BE2C (cell line): ENCODE measurements at regions not wholly inside any gene's neighbourhood (a gene's known extent, or its start where the extent isn't known, plus 50 kb on each side); places are given as distances from the start of the nearest gene placed in this dataset.

Source experiments
- DNase-seq: peaks from one replicate; pipeline ENCODE4 v3.0.0-alpha.2; 2020
- H3K27me3 ChIP-seq: fragments of 250-450 bp; sonication (Bioruptor Pico); 2 replicates; pipeline ENCODE4 v1.5.1; 2020; ENCODE audit warnings: mild to moderate bottlenecking
- H3K36me3 ChIP-seq: fragments of 250-450 bp; sonication (Bioruptor Pico); 2 replicates; pipeline ENCODE4 v1.5.1; 2020; ENCODE audit warnings: mild to moderate bottlenecking
- H3K4me1 ChIP-seq: fragments of 250-450 bp; sonication (Bioruptor Pico); 2 replicates; pipeline ENCODE4 v1.5.1; 2020
- H3K4me3 ChIP-seq: 2 replicates; pipeline ENCODE4 v1.5.1; 2011; ENCODE audit warnings: low read depth, low read length
- H3K9me3 ChIP-seq: fragments of 250-450 bp; sonication (Bioruptor Pico); 2 replicates; pipeline ENCODE4 v1.5.1; 2020
- TF ChIP-seq, protein P1 (sequence below): IDR thresholded peaks from 2 replicates; pipeline ENCODE4 v1.5.1; 2012; ENCODE audit warnings: mild to moderate bottlenecking, low read depth, low read length

DNA sequence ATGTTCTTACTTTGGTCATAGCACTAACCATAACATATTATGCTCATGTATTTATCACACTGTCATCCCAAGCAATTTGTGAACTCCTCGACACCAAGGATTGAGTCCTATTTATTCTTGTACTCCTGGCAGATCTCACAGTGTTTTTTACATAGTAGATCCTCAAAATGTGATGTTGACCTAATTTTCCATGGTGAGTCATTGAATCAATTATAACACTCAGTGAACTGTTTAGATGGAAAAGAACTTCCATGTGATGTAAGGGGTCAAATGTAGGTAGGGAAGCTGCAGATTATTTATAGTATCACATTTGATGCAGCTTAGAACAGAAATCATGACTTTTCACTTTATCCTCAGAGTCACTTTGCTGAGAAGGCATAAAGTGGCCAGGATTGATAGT, 281.9 kb upstream of the ADAMTS5 start:
- no peak overlapping the region for H3K4me3 ChIP-seq
- no peaks in the 10 kb centered on the region for H3K36me3 ChIP-seq
- no peak for DNase-seq
- H3K9me3 ChIP-seq: no peaks in the 10 kb centered on the region
- H3K27me3 ChIP-seq: no peaks in the 10 kb centered on the region
- H3K4me1 ChIP-seq: no peaks in the 10 kb centered on the region
- TF ChIP-seq, protein P1, sequence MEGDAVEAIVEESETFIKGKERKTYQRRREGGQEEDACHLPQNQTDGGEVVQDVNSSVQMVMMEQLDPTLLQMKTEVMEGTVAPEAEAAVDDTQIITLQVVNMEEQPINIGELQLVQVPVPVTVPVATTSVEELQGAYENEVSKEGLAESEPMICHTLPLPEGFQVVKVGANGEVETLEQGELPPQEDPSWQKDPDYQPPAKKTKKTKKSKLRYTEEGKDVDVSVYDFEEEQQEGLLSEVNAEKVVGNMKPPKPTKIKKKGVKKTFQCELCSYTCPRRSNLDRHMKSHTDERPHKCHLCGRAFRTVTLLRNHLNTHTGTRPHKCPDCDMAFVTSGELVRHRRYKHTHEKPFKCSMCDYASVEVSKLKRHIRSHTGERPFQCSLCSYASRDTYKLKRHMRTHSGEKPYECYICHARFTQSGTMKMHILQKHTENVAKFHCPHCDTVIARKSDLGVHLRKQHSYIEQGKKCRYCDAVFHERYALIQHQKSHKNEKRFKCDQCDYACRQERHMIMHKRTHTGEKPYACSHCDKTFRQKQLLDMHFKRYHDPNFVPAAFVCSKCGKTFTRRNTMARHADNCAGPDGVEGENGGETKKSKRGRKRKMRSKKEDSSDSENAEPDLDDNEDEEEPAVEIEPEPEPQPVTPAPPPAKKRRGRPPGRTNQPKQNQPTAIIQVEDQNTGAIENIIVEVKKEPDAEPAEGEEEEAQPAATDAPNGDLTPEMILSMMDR: no peak

DNA sequence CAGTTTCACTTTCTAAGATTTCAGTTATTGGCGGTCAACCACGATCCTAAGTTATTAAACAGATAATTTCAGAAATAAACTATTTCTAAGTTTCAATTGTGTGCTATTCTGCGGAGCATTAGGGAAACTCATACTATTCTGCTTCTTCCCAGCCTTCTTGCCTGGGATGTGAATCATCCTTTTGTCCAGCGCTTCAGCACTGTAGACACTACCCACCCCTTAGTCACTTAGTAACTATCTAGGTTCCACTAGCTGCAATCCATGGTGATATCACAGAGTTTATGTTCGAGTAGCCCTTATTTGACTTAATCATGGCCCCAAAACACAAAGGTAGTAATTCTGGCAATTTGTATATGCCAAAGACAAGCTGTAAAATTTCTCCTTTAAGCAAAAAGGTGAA, 279.9 kb upstream of the ADAMTS5 start:
- no peaks in the 10 kb centered on the region for H3K9me3 ChIP-seq
- no peak for DNase-seq
- TF ChIP-seq, protein P1: no peak

DNA sequence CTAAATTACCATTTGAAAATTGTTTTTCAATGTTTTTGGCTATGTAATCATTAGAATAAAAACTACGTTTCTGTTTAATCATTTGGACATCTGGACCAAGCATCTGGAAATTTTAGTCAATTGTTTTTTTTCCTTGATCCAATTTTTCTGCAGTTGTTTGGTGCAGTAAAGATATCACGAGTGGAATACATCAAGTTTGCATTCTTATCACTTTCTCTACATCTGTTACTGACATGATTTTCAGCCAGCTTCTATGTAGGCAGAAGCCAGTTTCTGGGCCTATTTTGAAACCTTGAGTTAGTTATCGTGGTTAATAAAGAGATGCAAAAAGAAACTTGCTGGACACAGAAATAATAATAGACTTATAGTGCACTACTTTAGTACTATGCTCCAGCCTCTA, 277.9 kb upstream of the ADAMTS5 start:
- Histone ChIP-seq H3K27me3 (no peaks in the 10 kb centered on the region), H3K4me1 (no peaks in the 10 kb centered on the region), H3K36me3 (no peaks in the 10 kb centered on the region), H3K9me3 (no peaks in the 10 kb centered on the region), H3K4me3 (no peak overlapping the region)
- TF ChIP-seq, protein P1: no peak
- no peak for DNase-seq

More for the DNA sequence above, 279.9 kb upstream of the ADAMTS5 start:
- no peak overlapping the region for H3K4me3 ChIP-seq
- no peaks in the 10 kb centered on the region for H3K36me3 ChIP-seq
- H3K4me1 ChIP-seq: no peaks in the 10 kb centered on the region
- H3K27me3 ChIP-seq: no peaks in the 10 kb centered on the region

DNA sequence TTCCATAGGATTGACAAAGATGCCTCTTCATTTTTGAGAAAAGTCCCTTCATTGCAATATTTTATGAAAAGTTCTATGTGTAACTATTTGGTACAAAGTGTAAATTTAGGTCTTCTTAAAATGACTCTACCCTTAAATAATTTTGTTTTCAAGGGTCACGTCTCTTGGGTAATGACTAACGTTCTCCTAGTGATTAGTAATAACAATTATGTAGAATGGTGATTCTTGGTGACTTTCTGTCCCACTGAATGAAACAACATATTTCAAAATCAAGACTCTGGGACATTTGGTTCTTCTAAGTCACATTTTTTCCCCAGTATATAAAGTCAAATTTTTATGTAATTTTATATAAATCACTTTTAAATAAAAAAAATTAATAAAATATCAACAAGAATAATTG, 277.5 kb upstream of the ADAMTS5 start:
- Histone ChIP-seq H3K9me3 (no peaks in the 10 kb centered on the region), H3K4me1 (no peaks in the 10 kb centered on the region), H3K36me3 (no peaks in the 10 kb centered on the region), H3K4me3 (no peak overlapping the region), H3K27me3 (no peaks in the 10 kb centered on the region)
- DNase-seq: no peak
- TF ChIP-seq, protein P1: no peak

- Histone ChIP-seq H3K4me3 (no peak overlapping the region), H3K36me3 (no peaks in the 10 kb centered on the region)
- TF ChIP-seq, protein P1: no peak
Observed at GRCh38 chr21:27240839-27241238, 274.0 kb upstream of the ADAMTS5 start.

DNA sequence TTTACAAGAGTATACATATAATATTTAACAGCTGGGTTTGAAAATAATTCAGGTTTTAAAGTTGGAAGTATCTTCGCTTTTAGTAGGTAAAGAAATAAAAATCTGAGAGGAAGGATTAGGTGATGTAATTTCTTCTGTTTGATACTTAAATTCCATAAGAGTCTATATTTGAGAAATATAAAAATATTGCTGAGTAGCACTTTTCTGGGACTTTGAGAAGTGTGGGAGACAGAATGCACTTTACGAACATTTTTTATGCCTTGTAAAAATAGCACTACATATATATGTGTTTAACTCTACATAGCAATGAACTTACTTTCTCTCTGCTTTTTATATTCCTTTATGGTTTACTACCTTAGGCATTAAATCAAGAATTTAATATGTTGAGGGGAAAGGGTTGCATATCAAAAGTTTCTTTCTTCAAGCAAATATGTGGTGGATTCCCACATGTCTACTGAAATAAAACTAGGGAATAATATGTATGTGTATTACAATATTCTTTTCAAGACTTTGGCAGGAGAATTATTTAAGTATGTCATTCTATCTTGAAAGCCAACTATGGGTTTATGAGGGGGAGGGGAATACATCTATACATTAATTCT, 266.7 kb upstream of the ADAMTS5 start:
- H3K4me3 ChIP-seq: no peak overlapping the region
- TF ChIP-seq, protein P1: no peak

More at GRCh38 chr21:27240839-27241238, 274.0 kb upstream of the ADAMTS5 start:
- Histone ChIP-seq H3K9me3 (no peaks in the 10 kb centered on the region), H3K27me3 (no peaks in the 10 kb centered on the region), H3K4me1 (no peaks in the 10 kb centered on the region)
- DNase-seq: no peak

More for the DNA sequence above, 266.7 kb upstream of the ADAMTS5 start:
- Histone ChIP-seq H3K27me3 (no peaks in the 10 kb centered on the region), H3K36me3 (no peaks in the 10 kb centered on the region), H3K9me3 (no peaks in the 10 kb centered on the region), H3K4me1 (peaks cover 7% of the 10 kb centered on the region; the same call in 1 of the 2 replicates)
- DNase-seq: no peak
